ENCODE measurements at regions not wholly inside any gene's neighbourhood (a gene's known extent, or its start where the extent isn't known, plus 50 kb on each side); places are given as distances from the start of the nearest gene placed in this dataset.

DNA sequence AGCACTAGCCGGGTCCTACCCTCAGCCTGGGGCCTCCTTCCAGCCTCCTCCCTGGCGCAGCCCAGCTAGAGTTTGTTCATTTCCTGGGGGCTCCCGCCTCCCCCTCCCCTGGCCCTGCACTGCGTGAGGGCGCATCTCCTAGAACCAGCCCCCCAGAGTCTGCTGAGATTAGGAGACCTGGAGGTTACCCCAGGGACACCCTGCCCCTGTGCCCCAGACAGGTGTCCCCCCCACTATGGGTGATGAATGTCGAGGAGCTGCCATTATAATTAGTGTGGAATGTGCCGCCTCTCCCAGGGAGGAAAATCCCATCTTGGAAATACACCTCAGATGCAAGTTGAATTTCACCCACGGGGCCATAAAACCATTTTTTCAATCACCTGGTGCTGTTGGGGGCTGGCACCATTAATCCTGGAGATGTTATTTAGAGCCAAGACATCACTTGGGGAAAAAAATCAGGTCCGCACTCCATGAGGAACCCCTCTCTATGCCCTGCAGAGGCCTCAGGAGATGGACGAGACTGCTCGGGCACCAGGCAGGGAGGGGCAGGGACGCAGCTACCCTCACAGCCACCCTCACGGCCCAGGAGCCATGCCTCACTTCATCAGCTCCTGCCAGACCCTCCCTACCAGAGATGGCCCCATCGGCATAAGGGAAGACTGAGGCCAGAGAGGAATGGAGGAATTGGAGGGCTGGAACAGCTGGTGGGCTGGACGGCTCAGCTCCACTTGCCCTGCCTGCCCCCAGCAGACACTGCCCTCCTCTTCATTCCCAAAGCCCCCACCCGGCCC lies 197.5 kb downstream of the IGLL1 start:
- BruUV-seq (replicated peaks), result no TSS peak
- 18% methylated on average over 5 of the region's 16 CpGs for WGBS (ENCODE audit: low lambda C conversion rate)
- intact Hi-C loops (cut with micrococcal nuclease; ENCODE audit: unreplicated experiment) (no loop called here), in situ Hi-C loops (cut with HindIII; ENCODE audit: extremely low pct_ligation_motif_present, low pct_unique_long_range_greater_than_20kb) (loop anchor here (5.0 to 25.0 kb wide), 2 partner anchors 65 to 420 kb away; no protein-coding TSS in a partner anchor)
- no peak for DNase-seq (ENCODE audit: low spot score)
- H3K9ac ChIP-seq (ENCODE audit: insufficient read depth, low read depth, low read length), result no peak overlapping the region
- H3K9me3 ChIP-seq (ENCODE audit: low read length), result no peaks in the 10 kb centered on the region
- no peak overlapping the region for H3K4me2 ChIP-seq (ENCODE audit: low read depth, low read length)
- H3K4me1 ChIP-seq (ENCODE audit: insufficient read depth, low read length), result peaks cover 12% of the 10 kb centered on the region
- H4K20me1 ChIP-seq (ENCODE audit: insufficient read depth, low read length), result no peaks in the 10 kb centered on the region
- ChIA-PET CTCF (ENCODE audit: low intra/inter-chr PET ratio, low total read pairs) (no interaction called here), POLR2A (no interaction called here)
- no peaks in the 10 kb centered on the region for H3K36me3 ChIP-seq (replicated peaks in 1 of 2; ENCODE audit: control insufficient read depth in 1 of 2, insufficient read depth in 2 of 2, low read length in 2 of 2)
- H3K4me3 ChIP-seq (replicated peaks in 1 of 3; ENCODE audit: insufficient read depth in 1 of 3, low read depth in 2 of 3, low read length in 3 of 3), result no peak overlapping the region
- ATAC-seq, result no peak
- H2AFZ ChIP-seq (ENCODE audit: low read length), result no peak overlapping the region
- H3K27me3 ChIP-seq (ENCODE audit: control insufficient read depth in 1 of 2, insufficient read depth in 2 of 2, low read length in 2 of 2), result peaks cover 8 to 29% of the 10 kb centered on the region in 2 experiments; a peak in 4 of 5 replicates
- no peak overlapping the region for H3K27ac ChIP-seq (ENCODE audit: extremely low read length, insufficient read depth, low read length)
- FAIRE-seq, result no peak
- TF ChIP-seq FOSL2 (CRISPR knock-in tag; IDR thresholded peaks at IDR 0.05), result no peak
- TF ChIP-seq ATF7-NPFF (CRISPR knock-in tag; IDR thresholded peaks at IDR 0.05; ENCODE audit: low read depth), result no peak
- TF ChIP-seq, protein P1, sequence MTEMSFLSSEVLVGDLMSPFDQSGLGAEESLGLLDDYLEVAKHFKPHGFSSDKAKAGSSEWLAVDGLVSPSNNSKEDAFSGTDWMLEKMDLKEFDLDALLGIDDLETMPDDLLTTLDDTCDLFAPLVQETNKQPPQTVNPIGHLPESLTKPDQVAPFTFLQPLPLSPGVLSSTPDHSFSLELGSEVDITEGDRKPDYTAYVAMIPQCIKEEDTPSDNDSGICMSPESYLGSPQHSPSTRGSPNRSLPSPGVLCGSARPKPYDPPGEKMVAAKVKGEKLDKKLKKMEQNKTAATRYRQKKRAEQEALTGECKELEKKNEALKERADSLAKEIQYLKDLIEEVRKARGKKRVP (CRISPR knock-in tag; IDR thresholded peaks at IDR 0.05), result no peak
- TF ChIP-seq KLF13 (CRISPR knock-in tag; IDR thresholded peaks at IDR 0.05), result no peak
- TF ChIP-seq HOXA3 (CRISPR knock-in tag; IDR thresholded peaks at IDR 0.05), result no peak
- TF ChIP-seq SMYD3 (CRISPR knock-in tag; IDR thresholded peaks at IDR 0.05), result no peak
- no peak for TF ChIP-seq MTF1 (CRISPR knock-in tag; IDR thresholded peaks at IDR 0.05)
- no peak for TF ChIP-seq ZNF792 (CRISPR knock-in tag; IDR thresholded peaks at IDR 0.05)
- TF ChIP-seq ZMYM3 (CRISPR knock-in tag; IDR thresholded peaks at IDR 0.05), result no peak
- TF ChIP-seq ZSCAN20 (CRISPR knock-in tag; IDR thresholded peaks at IDR 0.05; ENCODE audit: borderline replicate concordance), result no peak
- TF ChIP-seq SOX5 (CRISPR knock-in tag; IDR thresholded peaks at IDR 0.05; ENCODE audit: borderline replicate concordance), result no peak
- TF ChIP-seq, protein P2, sequence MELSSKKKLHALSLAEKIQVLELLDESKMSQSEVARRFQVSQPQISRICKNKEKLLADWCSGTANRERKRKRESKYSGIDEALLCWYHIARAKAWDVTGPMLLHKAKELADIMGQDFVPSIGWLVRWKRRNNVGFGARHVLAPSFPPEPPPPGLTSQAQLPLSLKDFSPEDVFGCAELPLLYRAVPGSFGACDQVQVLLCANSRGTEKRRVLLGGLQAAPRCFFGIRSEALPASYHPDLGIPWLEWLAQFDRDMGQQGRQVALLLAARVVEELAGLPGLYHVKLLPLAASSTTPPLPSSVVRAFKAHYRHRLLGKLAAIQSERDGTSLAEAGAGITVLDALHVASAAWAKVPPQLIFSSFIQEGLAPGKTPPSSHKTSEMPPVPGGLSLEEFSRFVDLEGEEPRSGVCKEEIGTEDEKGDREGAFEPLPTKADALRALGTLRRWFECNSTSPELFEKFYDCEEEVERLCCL (CRISPR knock-in tag; IDR thresholded peaks at IDR 0.05; ENCODE audit: borderline replicate concordance), result no peak
- TF ChIP-seq KDM3A (CRISPR knock-in tag; IDR thresholded peaks at IDR 0.05; ENCODE audit: low read depth), result no peak
- no peaks in the 10 kb centered on the region for H3K79me2 ChIP-seq (ENCODE audit: insufficient read depth, low read length)
